ENCODE measurements at regions not wholly inside any gene's neighbourhood (a gene's known extent, or its start where the extent isn't known, plus 50 kb on each side); places are given as distances from the start of the nearest gene placed in this dataset.
"Not testable (repeated sequence)": the region's sequence is repeated elsewhere in the genome, so short reads cannot be mapped to it uniquely, and the experiment has no call there.

GRCh38 chr5:30355675-30356074 is 837.8 kb upstream of the CDH6 start:
- TF ChIP-seq CTCF (IDR thresholded peaks at IDR 0.05; ENCODE audit: borderline replicate concordance, control extremely low read depth, extremely low read depth, insufficient read depth, missing control alignments), result no peak
- DNase-seq (ENCODE audit: low spot score), result no peak
- in situ Hi-C loops (cut with MboI; ENCODE audit: low sequenced_read_pairs, unreplicated experiment), result no loop called here

GRCh38 chr5:30347858-30348257 is 845.6 kb upstream of the CDH6 start:
- TF ChIP-seq CTCF (IDR thresholded peaks at IDR 0.05; ENCODE audit: borderline replicate concordance, control extremely low read depth, extremely low read depth, insufficient read depth, missing control alignments), result no peak

GRCh38 chr5:30345539-30346345 is 847.7 kb upstream of the CDH6 start:
- in situ Hi-C loops (cut with MboI; ENCODE audit: low sequenced_read_pairs, unreplicated experiment); DNase-seq (ENCODE audit: low spot score): not testable (repeated sequence)

More at GRCh38 chr5:30347858-30348257, 845.6 kb upstream of the CDH6 start:
- in situ Hi-C loops (cut with MboI; ENCODE audit: low sequenced_read_pairs, unreplicated experiment), result no loop called here
- no peak for DNase-seq (ENCODE audit: low spot score)

- in situ Hi-C loops (cut with MboI; ENCODE audit: low sequenced_read_pairs, unreplicated experiment), result no loop called here
- no peak for DNase-seq (ENCODE audit: low spot score)
Observed at GRCh38 chr5:30343707-30344106, 849.8 kb upstream of the CDH6 start.

GRCh38 chr5:30341466-30341865 is 852.0 kb upstream of the CDH6 start:
- TF ChIP-seq CTCF (IDR thresholded peaks at IDR 0.05; ENCODE audit: borderline replicate concordance, control extremely low read depth, extremely low read depth, insufficient read depth, missing control alignments), result no peak

More at GRCh38 chr5:30343707-30344106, 849.8 kb upstream of the CDH6 start:
- TF ChIP-seq CTCF (IDR thresholded peaks at IDR 0.05; ENCODE audit: borderline replicate concordance, control extremely low read depth, extremely low read depth, insufficient read depth, missing control alignments), result no peak

GRCh38 chr5:30337084-30337573 is 856.4 kb upstream of the CDH6 start:
- TF ChIP-seq CTCF (IDR thresholded peaks at IDR 0.05; ENCODE audit: borderline replicate concordance, control extremely low read depth, extremely low read depth, insufficient read depth, missing control alignments), result no peak
- in situ Hi-C loops (cut with MboI; ENCODE audit: low sequenced_read_pairs, unreplicated experiment), result no loop called here
- DNase-seq (ENCODE audit: low spot score), result no peak

More at GRCh38 chr5:30341466-30341865, 852.0 kb upstream of the CDH6 start:
- DNase-seq (ENCODE audit: low spot score), result no peak
- in situ Hi-C loops (cut with MboI; ENCODE audit: low sequenced_read_pairs, unreplicated experiment), result no loop called here

GRCh38 chr5:30331534-30331933 is 862.0 kb upstream of the CDH6 start:
- in situ Hi-C loops (cut with MboI; ENCODE audit: low sequenced_read_pairs, unreplicated experiment), result no loop called here
- TF ChIP-seq CTCF (IDR thresholded peaks at IDR 0.05; ENCODE audit: borderline replicate concordance, control extremely low read depth, extremely low read depth, insufficient read depth, missing control alignments), result no peak
- no peak for DNase-seq (ENCODE audit: low spot score)

Data from GM13976 (cell line).